Mesenchymal stem cell (in vitro differentiated cells and primary cell): ENCODE measurements at regions not wholly inside any gene's neighbourhood (a gene's known extent, or its start where the extent isn't known, plus 50 kb on each side); places are given as distances from the start of the nearest gene placed in this dataset.

Source experiments
- DNase-seq: peaks from one replicate; pipeline ENCODE4 v3.0.0-alpha.2; 2013
- H2AFZ ChIP-seq: one replicate; pipeline ENCODE4 v1.6.1; 2013; ENCODE audit warnings: low read depth, mild to moderate bottlenecking, control low read depth, inconsistent platforms, low read length, moderate library complexity
- H2AK5ac ChIP-seq: 2 replicates; pipeline ENCODE4 v1.6.1; 2013; ENCODE audit warnings: low read length, moderate library complexity, mild to moderate bottlenecking, inconsistent platforms; ENCODE audit not compliant: severe bottlenecking
- H2BK120ac ChIP-seq: one replicate; pipeline ENCODE4 v1.6.1; 2013; ENCODE audit warnings: low read depth, mild to moderate bottlenecking, inconsistent platforms, low read length, moderate library complexity
- H2BK12ac ChIP-seq, 2 experiments: one replicate each; pipeline ENCODE4 v1.6.1; 2013; ENCODE audit warnings: inconsistent platforms in 2 of 2, low read length in 2 of 2, mild to moderate bottlenecking in 2 of 2, moderate library complexity in 2 of 2, control low read depth in 1 of 2
- H2BK15ac ChIP-seq: one replicate; pipeline ENCODE4 v1.6.1; 2013; ENCODE audit warnings: mild to moderate bottlenecking, low read depth, inconsistent platforms; ENCODE audit not compliant: poor library complexity, severe bottlenecking
- H2BK5ac ChIP-seq: 2 replicates; pipeline ENCODE4 v1.6.1; 2013; ENCODE audit warnings: low read depth, mild to moderate bottlenecking, low read length, control low read depth, inconsistent platforms; ENCODE audit not compliant: poor library complexity, severe bottlenecking
- H3K14ac ChIP-seq, 2 experiments: one replicate each; pipeline ENCODE4 v1.6.1; 2013; ENCODE audit warnings: inconsistent platforms in 2 of 2, low read length in 2 of 2, control low read depth in 1 of 2, mild to moderate bottlenecking in 1 of 2, moderate library complexity in 1 of 2
- H3K18ac ChIP-seq, 2 experiments: one replicate each; pipeline ENCODE4 v1.6.1; 2013; ENCODE audit warnings: inconsistent platforms in 2 of 2, low read length in 2 of 2, control low read depth in 1 of 2, low read depth in 1 of 2, mild to moderate bottlenecking in 1 of 2
- H3K23ac ChIP-seq, 2 experiments: one replicate each; pipeline ENCODE4 v1.6.1; 2013; ENCODE audit warnings: inconsistent platforms in 2 of 2, low read length in 2 of 2, mild to moderate bottlenecking in 2 of 2, moderate library complexity in 2 of 2, control low read depth in 1 of 2
- H3K27ac ChIP-seq: 2 replicates; pipeline ENCODE4 v1.5.1; 2013; ENCODE audit warnings: mild to moderate bottlenecking, moderate library complexity, low read length, control low read depth, inconsistent platforms; ENCODE audit not compliant: poor library complexity, severe bottlenecking
- H3K27me3 ChIP-seq, 2 experiments: 2 replicates each; pipeline versions ENCODE4 v1.6.1 to v1.7.0; 2013; ENCODE audit warnings: low read length in 2 of 2, mild to moderate bottlenecking in 2 of 2, moderate library complexity in 2 of 2, control low read depth in 1 of 2, inconsistent platforms in 1 of 2; ENCODE audit not compliant: control insufficient read depth in 1 of 2, insufficient read depth in 1 of 2
- H3K36me3 ChIP-seq, 2 experiments: 2 replicates each; pipeline versions ENCODE4 v1.6.1 to v1.7.0; 2013; ENCODE audit warnings: low read length in 2 of 2, control low read depth in 1 of 2, inconsistent platforms in 1 of 2, low read depth in 1 of 2, mild to moderate bottlenecking in 1 of 2; ENCODE audit not compliant: insufficient read depth in 2 of 2, control insufficient read depth in 1 of 2
- H3K4ac ChIP-seq, 2 experiments: one replicate each; pipeline ENCODE4 v1.6.1; 2013; ENCODE audit warnings: inconsistent platforms in 2 of 2, low read length in 2 of 2, mild to moderate bottlenecking in 2 of 2, moderate library complexity in 2 of 2, control low read depth in 1 of 2, low read depth in 1 of 2
- H3K4me1 ChIP-seq: 2 replicates; pipeline ENCODE4 v1.6.1; 2013; ENCODE audit warnings: low read depth, low read length, control low read depth; ENCODE audit not compliant: control insufficient read depth, insufficient read depth
- H3K4me2 ChIP-seq: 2 replicates; pipeline ENCODE4 v1.6.1; 2013; ENCODE audit warnings: low read length, mild to moderate bottlenecking, inconsistent platforms; ENCODE audit not compliant: poor library complexity, severe bottlenecking
- H3K4me3 ChIP-seq, 2 experiments: 2 replicates each; pipeline versions ENCODE4 v1.5.1 to v1.7.0; 2013; ENCODE audit warnings: low read length in 2 of 2, mild to moderate bottlenecking in 2 of 2, control low read depth in 1 of 2, low read depth in 1 of 2; ENCODE audit not compliant: insufficient read depth in 1 of 2
- H3K79me1 ChIP-seq: replicated peaks from 2 replicates; pipeline ENCODE4 v1.6.1; 2013; ENCODE audit warnings: mild to moderate bottlenecking, control low read depth, low read length, inconsistent platforms; ENCODE audit not compliant: poor library complexity, severe bottlenecking
- H3K9ac ChIP-seq: 2 replicates; pipeline ENCODE4 v1.7.0; 2013; ENCODE audit warnings: mild to moderate bottlenecking, low read length, moderate library complexity
- H3K9me3 ChIP-seq: 2 replicates; pipeline ENCODE4 v1.7.0; 2013; ENCODE audit warnings: mild to moderate bottlenecking, low read length; ENCODE audit not compliant: control insufficient read depth
- H4K8ac ChIP-seq: one replicate; pipeline ENCODE4 v1.6.1; 2013; ENCODE audit warnings: inconsistent platforms, mild to moderate bottlenecking, low read length, moderate library complexity
- H4K91ac ChIP-seq: one replicate; pipeline ENCODE4 v1.6.1; 2013; ENCODE audit warnings: mild to moderate bottlenecking, low read length, inconsistent platforms
- WGBS: methylation state at CpG from one replicate; pipeline ENCODE4 v1.1.7; 2013; ENCODE audit warnings: mixed read lengths; 5-methylcytosine and 5-hydroxymethylcytosine counted together

DNA sequence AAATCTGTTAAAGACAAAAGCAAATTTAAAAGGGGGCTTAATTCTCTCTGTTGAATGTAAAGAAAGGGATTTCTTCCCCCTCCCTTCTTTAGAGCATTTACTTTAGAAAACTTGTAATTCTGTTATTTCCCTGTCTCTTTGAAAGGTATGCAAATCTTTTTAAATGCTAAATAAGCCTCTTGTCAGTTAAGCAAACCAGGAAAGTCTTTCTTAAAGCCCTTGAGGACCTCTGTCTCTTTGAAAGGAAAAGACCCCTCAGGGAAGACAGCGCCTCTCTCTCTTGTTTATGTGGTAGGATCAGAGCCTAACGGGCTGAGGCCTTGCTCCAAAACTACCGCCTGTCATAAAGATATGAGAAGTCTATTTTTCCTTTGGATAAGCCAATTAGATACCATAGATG is 139.9 kb upstream of the CDH7 start:
- no peak overlapping the region for H3K27ac ChIP-seq
- no peak overlapping the region for H3K23ac ChIP-seq
- no peak overlapping the region for H3K14ac ChIP-seq
- no peak overlapping the region for H3K4ac ChIP-seq
- no peak overlapping the region for H4K8ac ChIP-seq
- H3K9me3 ChIP-seq: peaks cover 4% of the 10 kb centered on the region
- H2BK12ac ChIP-seq: no peak overlapping the region
- no peaks in the 10 kb centered on the region for H3K27me3 ChIP-seq
- H2AFZ ChIP-seq: no peak overlapping the region
- no peak overlapping the region for H2BK15ac ChIP-seq
- H2BK5ac ChIP-seq: no peak overlapping the region
- no peak overlapping the region for H3K9ac ChIP-seq
- H3K4me3 ChIP-seq: no peak overlapping the region
- H4K91ac ChIP-seq: no peak overlapping the region
- no peak overlapping the region for H2BK120ac ChIP-seq
- H3K4me2 ChIP-seq: no peak overlapping the region
- H3K36me3 ChIP-seq: no peaks in the 10 kb centered on the region
- no peak overlapping the region for H3K18ac ChIP-seq
- H2AK5ac ChIP-seq: no peak overlapping the region
- H3K4me1 ChIP-seq: no peaks in the 10 kb centered on the region
- no peaks in the 10 kb centered on the region for H3K79me1 ChIP-seq
- 14% methylated on average over 2 of the region's 3 CpGs for WGBS
- DNase-seq: no peak

DNA sequence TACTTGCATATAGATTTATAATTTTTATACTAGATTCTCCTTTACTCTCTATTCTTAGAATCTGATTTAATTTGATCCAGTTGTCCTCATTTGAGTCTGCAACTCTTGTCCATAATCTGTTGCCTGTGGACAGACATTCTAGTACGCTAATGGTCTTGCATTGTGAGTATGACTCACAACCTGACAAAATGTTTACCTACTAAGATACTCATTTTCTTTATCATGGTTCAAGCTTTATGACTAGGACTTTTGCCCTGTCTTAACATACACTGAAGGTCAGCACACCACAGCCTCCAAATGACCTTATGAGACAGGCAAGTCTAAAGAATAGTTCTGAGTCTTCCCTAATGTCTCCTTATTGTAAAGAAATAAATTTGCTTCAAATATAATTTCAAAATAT is 142.3 kb upstream of the CDH7 start:
- H3K79me1 ChIP-seq: no peaks in the 10 kb centered on the region
- no peak overlapping the region for H2AFZ ChIP-seq

DNA sequence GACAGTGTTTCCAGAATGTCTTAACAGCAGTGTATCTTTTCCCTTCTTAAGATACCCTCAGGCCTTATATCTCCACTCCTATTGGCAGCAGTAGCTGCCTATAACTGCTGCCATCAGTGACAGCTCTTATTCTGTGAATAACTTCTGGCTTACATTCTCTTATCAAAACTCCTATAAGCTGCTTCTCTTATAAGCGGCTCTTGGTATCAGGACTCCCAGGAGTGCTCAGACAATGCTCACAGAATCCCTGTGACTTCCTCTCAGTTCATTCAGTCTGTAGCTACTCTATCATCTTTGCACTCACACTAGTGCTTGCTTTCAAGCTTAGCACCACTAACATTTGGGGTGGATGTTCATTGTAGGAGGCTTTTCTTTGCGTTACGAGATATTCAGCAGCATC is 143.7 kb upstream of the CDH7 start:
- H3K18ac ChIP-seq: no peak overlapping the region
- no peaks in the 10 kb centered on the region for H3K27me3 ChIP-seq
- no peak overlapping the region for H2BK120ac ChIP-seq
- H3K23ac ChIP-seq: no peak overlapping the region
- H3K9me3 ChIP-seq: peaks cover 4% of the 10 kb centered on the region
- H4K91ac ChIP-seq: no peak overlapping the region
- H2BK5ac ChIP-seq: no peak overlapping the region
- H3K79me1 ChIP-seq: no peaks in the 10 kb centered on the region
- H3K14ac ChIP-seq: no peak overlapping the region
- H4K8ac ChIP-seq: no peak overlapping the region
- no peak for DNase-seq
- no peak overlapping the region for H2AK5ac ChIP-seq
- H3K4ac ChIP-seq: no peak overlapping the region
- H3K4me1 ChIP-seq: no peaks in the 10 kb centered on the region
- WGBS: 92% methylated on average over 3 of the region's 3 CpGs
- no peak overlapping the region for H3K4me3 ChIP-seq
- H2AFZ ChIP-seq: no peak overlapping the region
- H3K27ac ChIP-seq: no peak overlapping the region
- H2BK15ac ChIP-seq: no peak overlapping the region
- no peaks in the 10 kb centered on the region for H3K36me3 ChIP-seq
- no peak overlapping the region for H3K9ac ChIP-seq
- no peak overlapping the region for H3K4me2 ChIP-seq
- H2BK12ac ChIP-seq: no peak overlapping the region

More for the DNA sequence above, 142.3 kb upstream of the CDH7 start:
- peaks cover 4% of the 10 kb centered on the region for H3K9me3 ChIP-seq
- no peak overlapping the region for H4K8ac ChIP-seq
- H2AK5ac ChIP-seq: no peak overlapping the region
- WGBS: 90% methylated on average over 1 of the region's 1 CpG
- H3K14ac ChIP-seq: no peak overlapping the region
- H2BK5ac ChIP-seq: no peak overlapping the region
- DNase-seq: no peak
- no peak overlapping the region for H3K4me3 ChIP-seq
- H2BK15ac ChIP-seq: no peak overlapping the region
- H4K91ac ChIP-seq: no peak overlapping the region
- H3K27ac ChIP-seq: no peak overlapping the region
- H3K4me1 ChIP-seq: no peaks in the 10 kb centered on the region
- H2BK120ac ChIP-seq: no peak overlapping the region
- no peaks in the 10 kb centered on the region for H3K27me3 ChIP-seq
- H2BK12ac ChIP-seq: no peak overlapping the region
- H3K36me3 ChIP-seq: no peaks in the 10 kb centered on the region
- H3K4me2 ChIP-seq: no peak overlapping the region
- H3K9ac ChIP-seq: no peak overlapping the region
- no peak overlapping the region for H3K23ac ChIP-seq
- no peak overlapping the region for H3K4ac ChIP-seq
- H3K18ac ChIP-seq: no peak overlapping the region

DNA sequence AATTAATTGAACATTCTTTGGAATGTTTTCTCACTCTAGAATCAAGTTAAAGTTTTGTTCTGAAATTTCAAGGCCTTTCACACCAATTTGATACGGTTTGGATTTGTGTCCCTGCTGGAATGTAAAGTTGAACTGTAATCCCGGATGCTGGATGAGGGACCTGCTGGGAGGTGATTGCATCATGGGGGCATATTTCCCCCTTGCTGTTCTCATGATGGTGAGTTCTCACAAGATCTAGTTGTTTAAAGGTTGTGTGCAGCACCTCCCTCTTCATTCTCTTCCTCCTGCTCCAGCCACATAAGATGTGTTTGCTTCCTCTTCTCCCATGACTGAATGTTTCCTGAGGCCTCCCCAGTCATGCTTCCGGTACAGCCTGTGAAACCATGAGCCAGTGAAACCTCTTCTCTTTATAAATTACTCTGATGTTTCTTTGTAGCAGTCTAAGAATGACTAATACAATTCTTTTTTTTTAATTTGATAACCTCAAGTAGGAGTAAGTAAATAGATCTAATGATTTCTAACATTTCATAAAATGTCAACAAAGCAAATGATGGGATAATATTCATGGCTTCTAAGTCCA is 144.2 kb upstream of the CDH7 start:
- H3K36me3 ChIP-seq: no peaks in the 10 kb centered on the region
- H2BK15ac ChIP-seq: no peak overlapping the region
- no peak overlapping the region for H3K4ac ChIP-seq
- no peak overlapping the region for H3K4me3 ChIP-seq
- H2BK120ac ChIP-seq: no peak overlapping the region
- H3K14ac ChIP-seq: no peak overlapping the region
- no peak overlapping the region for H3K27ac ChIP-seq
- no peak overlapping the region for H2BK12ac ChIP-seq
- H2AFZ ChIP-seq: no peak overlapping the region
- no peak for DNase-seq
- WGBS: 59% methylated on average over 3 of the region's 3 CpGs
- no peak overlapping the region for H3K4me2 ChIP-seq
- no peaks in the 10 kb centered on the region for H3K4me1 ChIP-seq
- H2AK5ac ChIP-seq: no peak overlapping the region
- no peaks in the 10 kb centered on the region for H3K79me1 ChIP-seq
- no peak overlapping the region for H3K9ac ChIP-seq
- H3K23ac ChIP-seq: no peak overlapping the region
- no peak overlapping the region for H3K18ac ChIP-seq
- H2BK5ac ChIP-seq: no peak overlapping the region
- no peaks in the 10 kb centered on the region for H3K27me3 ChIP-seq
- no peak overlapping the region for H4K91ac ChIP-seq
- H4K8ac ChIP-seq: no peak overlapping the region
- H3K9me3 ChIP-seq: peaks cover 4% of the 10 kb centered on the region
